ENCODE measurements at regions not wholly inside any gene's neighbourhood (a gene's known extent, or its start where the extent isn't known, plus 50 kb on each side); places are given as distances from the start of the nearest gene placed in this dataset.

DNA sequence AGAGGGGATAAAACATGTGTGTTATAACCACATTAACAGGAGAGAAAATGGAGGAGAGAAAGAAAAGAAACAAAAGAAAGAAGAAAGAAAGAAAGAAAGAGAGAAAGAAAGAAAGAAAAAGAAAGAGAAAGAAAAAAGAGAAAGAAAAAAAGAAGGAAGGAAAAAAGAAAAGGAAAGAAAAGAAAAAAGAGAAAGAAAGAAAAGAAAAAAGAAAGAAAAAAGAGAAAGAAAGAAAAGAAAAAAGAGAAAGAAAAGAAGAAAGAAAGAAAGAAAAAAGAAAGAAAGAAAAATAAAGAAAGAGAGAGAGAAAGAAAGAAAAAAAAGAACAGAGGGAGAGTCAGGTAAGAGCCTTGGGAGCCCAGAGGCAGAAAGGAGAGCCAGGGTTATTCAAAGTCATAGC, 446.6 kb upstream of the ASIC2 start:
- Histone ChIP-seq H3K4me3 (replicated peaks in 1 of 3; ENCODE audit: insufficient read depth in 1 of 3, low read depth in 1 of 3, low read length in 3 of 3) (no peak overlapping the region), H3K9me3 (replicated peaks; ENCODE audit: control insufficient read depth, insufficient read depth, low read length) (no peaks in the 10 kb centered on the region), H3K79me2 (ENCODE audit: control insufficient read depth, insufficient read depth, low read length) (no peaks in the 10 kb centered on the region), H3K4me1 (ENCODE audit: control insufficient read depth, extremely low read depth, insufficient read depth, low read length) (no peaks in the 10 kb centered on the region), H3K27ac (ENCODE audit: insufficient read depth, low read depth, low read length) (no peak overlapping the region), H3K36me3 (ENCODE audit: control insufficient read depth in 2 of 2, extremely low read depth in 1 of 2, insufficient read depth in 2 of 2, low read length in 2 of 2) (no peaks in the 10 kb centered on the region), H4K20me1 (replicated peaks; ENCODE audit: control insufficient read depth, extremely low read depth, insufficient read depth, low read length) (no peaks in the 10 kb centered on the region), H3K9me1 (replicated peaks; ENCODE audit: control insufficient read depth, extremely low read depth, insufficient read depth, low read length) (no peaks in the 10 kb centered on the region), H3K4me2 (ENCODE audit: insufficient read depth, low read length) (no peak overlapping the region), H2AFZ (ENCODE audit: low read depth, low read length) (no peak overlapping the region), H3K27me3 (ENCODE audit: control insufficient read depth in 2 of 2, insufficient read depth in 2 of 2, low read length in 2 of 2) (no peaks in the 10 kb centered on the region), H3K9ac (replicated peaks; ENCODE audit: extremely low read depth, insufficient read depth, low read length) (no peak overlapping the region)
- no peak for DNase-seq (ENCODE audit: low read depth, low spot score)
- no TSS peak for BruUV-seq (replicated peaks)
- TF ChIP-seq FOS (IDR thresholded peaks at IDR 0.05; ENCODE audit: borderline replicate concordance, insufficient read depth, low read length) (no peak), POLR2A (IDR thresholded peaks at IDR 0.05; ENCODE audit: low read depth, low read length) (no peak), EZH2 (IDR thresholded peaks at IDR 0.05; ENCODE audit: borderline replicate concordance, low read depth, low read length, severe bottlenecking) (no peak), MYC (IDR thresholded peaks at IDR 0.05; ENCODE audit: low read depth, low read length) (no peak)
- TF ChIP-seq, protein P1, sequence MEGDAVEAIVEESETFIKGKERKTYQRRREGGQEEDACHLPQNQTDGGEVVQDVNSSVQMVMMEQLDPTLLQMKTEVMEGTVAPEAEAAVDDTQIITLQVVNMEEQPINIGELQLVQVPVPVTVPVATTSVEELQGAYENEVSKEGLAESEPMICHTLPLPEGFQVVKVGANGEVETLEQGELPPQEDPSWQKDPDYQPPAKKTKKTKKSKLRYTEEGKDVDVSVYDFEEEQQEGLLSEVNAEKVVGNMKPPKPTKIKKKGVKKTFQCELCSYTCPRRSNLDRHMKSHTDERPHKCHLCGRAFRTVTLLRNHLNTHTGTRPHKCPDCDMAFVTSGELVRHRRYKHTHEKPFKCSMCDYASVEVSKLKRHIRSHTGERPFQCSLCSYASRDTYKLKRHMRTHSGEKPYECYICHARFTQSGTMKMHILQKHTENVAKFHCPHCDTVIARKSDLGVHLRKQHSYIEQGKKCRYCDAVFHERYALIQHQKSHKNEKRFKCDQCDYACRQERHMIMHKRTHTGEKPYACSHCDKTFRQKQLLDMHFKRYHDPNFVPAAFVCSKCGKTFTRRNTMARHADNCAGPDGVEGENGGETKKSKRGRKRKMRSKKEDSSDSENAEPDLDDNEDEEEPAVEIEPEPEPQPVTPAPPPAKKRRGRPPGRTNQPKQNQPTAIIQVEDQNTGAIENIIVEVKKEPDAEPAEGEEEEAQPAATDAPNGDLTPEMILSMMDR (IDR thresholded peaks at IDR 0.05; ENCODE audit: extremely low read depth in 1 of 2, insufficient read depth in 1 of 2, low read depth in 1 of 2, low read length in 2 of 2) = no peak
- POLR2A ChIA-PET = no interaction called here
- intact Hi-C loops (cut with micrococcal nuclease) (no loop called here), dilution Hi-C loops (cut with MboI; ENCODE audit: extremely low pct_ligation_motif_present, low sequenced_read_pairs) (no loop called here)
- FAIRE-seq = no peak
- CTCF ChIA-PET = no interaction called here

GRCh38 chr17:33745047-33745760, 452.1 kb upstream of the ASIC2 start:
- no TSS peak for BruUV-seq (replicated peaks)
- H3K27ac ChIP-seq (ENCODE audit: insufficient read depth, low read depth, low read length) = no peak overlapping the region
- TF ChIP-seq POLR2A (IDR thresholded peaks at IDR 0.05; ENCODE audit: low read depth, low read length) = no peak
- no peaks in the 10 kb centered on the region for H3K9me3 ChIP-seq (replicated peaks; ENCODE audit: control insufficient read depth, insufficient read depth, low read length)
- H3K9ac ChIP-seq (replicated peaks; ENCODE audit: extremely low read depth, insufficient read depth, low read length) = no peak overlapping the region
- POLR2A ChIA-PET = no interaction called here
- H3K4me3 ChIP-seq (replicated peaks in 1 of 3; ENCODE audit: insufficient read depth in 1 of 3, low read depth in 1 of 3, low read length in 3 of 3) = no peak overlapping the region
- DNase-seq (ENCODE audit: low read depth, low spot score) = no peak
- H3K27me3 ChIP-seq (ENCODE audit: control insufficient read depth in 2 of 2, insufficient read depth in 2 of 2, low read length in 2 of 2) = no peaks in the 10 kb centered on the region
- dilution Hi-C loops (cut with MboI; ENCODE audit: extremely low pct_ligation_motif_present, low sequenced_read_pairs) (no loop called here), intact Hi-C loops (cut with micrococcal nuclease) (no loop called here)
- CTCF ChIA-PET = no interaction called here
- no peak for FAIRE-seq
- no peaks in the 10 kb centered on the region for H3K9me1 ChIP-seq (replicated peaks; ENCODE audit: control insufficient read depth, extremely low read depth, insufficient read depth, low read length)
- H3K4me2 ChIP-seq (ENCODE audit: insufficient read depth, low read length) = no peak overlapping the region
- no peaks in the 10 kb centered on the region for H3K4me1 ChIP-seq (ENCODE audit: control insufficient read depth, extremely low read depth, insufficient read depth, low read length)
- H3K79me2 ChIP-seq (ENCODE audit: control insufficient read depth, insufficient read depth, low read length) = no peaks in the 10 kb centered on the region
- H2AFZ ChIP-seq (ENCODE audit: low read depth, low read length) = no peak overlapping the region
- H3K36me3 ChIP-seq (ENCODE audit: control insufficient read depth in 2 of 2, extremely low read depth in 1 of 2, insufficient read depth in 2 of 2, low read length in 2 of 2) = no peaks in the 10 kb centered on the region
- H4K20me1 ChIP-seq (replicated peaks; ENCODE audit: control insufficient read depth, extremely low read depth, insufficient read depth, low read length) = no peaks in the 10 kb centered on the region

All from endothelial cell of umbilical vein (primary cell).